ENCODE measurements at regions not wholly inside any gene's neighbourhood (a gene's known extent, or its start where the extent isn't known, plus 50 kb on each side); places are given as distances from the start of the nearest gene placed in this dataset. TPM values are rescaled to one million over a fixed set of nuclear protein-coding genes. Genes with fewer than 3 reads are reported as not detected.

- no peak for DNase-seq
Observed at GRCh38 chr3:111480091-111480490, 61.9 kb upstream of the CD96 start.

GRCh38 chr3:111481551-111481950 lies 60.4 kb upstream of the CD96 start:
- no peak for DNase-seq

- DNase-seq, result no peak
Observed at GRCh38 chr3:111482574-111482973, 59.4 kb upstream of the CD96 start.

GRCh38 chr3:111485086-111485485 lies 56.9 kb upstream of the CD96 start:
- DNase-seq, result no peak

Small RNAs in the stretch of these regions (small RNA-seq; reads per million reads assigned to genes)
- gene ATP6V0CP2 (ENCODE audit: low replicate concordance), result not detected
